ENCODE measurements at regions not wholly inside any gene's neighbourhood (a gene's known extent, or its start where the extent isn't known, plus 50 kb on each side); places are given as distances from the start of the nearest gene placed in this dataset.
A peak's percentile ranks its signal among the peaks of the same experiment; 100 is the strongest.
"Not testable (repeated sequence)": the region's sequence is repeated elsewhere in the genome, so short reads cannot be mapped to it uniquely, and the experiment has no call there.

- DNase-seq (ENCODE audit: low spot score), result no peak
- intact Hi-C loops (cut with DNase I), result no loop called here
Measured at GRCh38 chr13:112144616-112145550, 77.9 kb downstream of the SOX1 start.

- no peak for DNase-seq (ENCODE audit: low spot score)
- intact Hi-C loops (cut with DNase I), result no loop called here
Measured at GRCh38 chr13:112145551-112146360, 78.8 kb downstream of the SOX1 start.

GRCh38 chr13:112150352-112150751, 83.4 kb downstream of the SOX1 start:
- intact Hi-C loops (cut with DNase I), result loop anchor here in 1 of 2 donors (5.0 kb wide), 1 partner anchor 183 kb away; no protein-coding TSS in a partner anchor
- no peak for DNase-seq (ENCODE audit: low spot score)

- intact Hi-C loops (cut with DNase I), result loop anchor here in 1 of 2 donors (5.0 kb wide), 1 partner anchor 186 kb away; no protein-coding TSS in a partner anchor
- DNase-seq (ENCODE audit: low spot score), result no peak
Measured at GRCh38 chr13:112152846-112153245, 85.9 kb downstream of the SOX1 start.

GRCh38 chr13:112153364-112153763, 86.4 kb downstream of the SOX1 start:
- intact Hi-C loops (cut with DNase I), result loop anchor here in 1 of 2 donors (5.0 kb wide), 1 partner anchor 186 kb away; no protein-coding TSS in a partner anchor
- DNase-seq (ENCODE audit: low spot score), result no peak

- DNase-seq (ENCODE audit: low spot score), result no peak
- intact Hi-C loops (cut with DNase I), result loop anchor here in 1 of 2 donors (5.0 kb wide), 1 partner anchor 187 kb away; no protein-coding TSS in a partner anchor
Measured at GRCh38 chr13:112153846-112154245, 86.9 kb downstream of the SOX1 start.

GRCh38 chr13:112154301-112155060, 87.5 kb downstream of the SOX1 start:
- intact Hi-C loops (cut with DNase I), result loop anchor here in 1 of 2 donors (5.0 kb wide), 1 partner anchor 187 kb away; no protein-coding TSS in a partner anchor
- peak; percentile 63 for DNase-seq (ENCODE audit: low spot score)

- DNase-seq (ENCODE audit: low spot score), result peak; percentile 15
- intact Hi-C loops (cut with DNase I), result no loop called here
Measured at GRCh38 chr13:112158961-112159360, 92.0 kb downstream of the SOX1 start.

- DNase-seq (ENCODE audit: low spot score), result peak; percentile 76
- intact Hi-C loops (cut with DNase I), result no loop called here
Measured at GRCh38 chr13:112159575-112160547, 92.9 kb downstream of the SOX1 start.

GRCh38 chr13:112160558-112160957, 93.6 kb downstream of the SOX1 start:
- peak; percentile 43 for DNase-seq (ENCODE audit: low spot score)

GRCh38 chr13:112161521-112162301, 94.8 kb downstream of the SOX1 start:
- intact Hi-C loops (cut with DNase I), result no loop called here

More at GRCh38 chr13:112160558-112160957, 93.6 kb downstream of the SOX1 start:
- intact Hi-C loops (cut with DNase I), result no loop called here

GRCh38 chr13:112163691-112164660, 97.0 kb downstream of the SOX1 start:
- peak; percentile 73 for DNase-seq (ENCODE audit: low spot score)
- intact Hi-C loops (cut with DNase I), result not testable (repeated sequence)

More at GRCh38 chr13:112161521-112162301, 94.8 kb downstream of the SOX1 start:
- peak; percentile 13 for DNase-seq (ENCODE audit: low spot score)

- DNase-seq (ENCODE audit: low spot score), result peak; percentile 42
- intact Hi-C loops (cut with DNase I), result no loop called here
Measured at GRCh38 chr13:112165712-112166111, 98.8 kb downstream of the SOX1 start.

- no peak for DNase-seq (ENCODE audit: low spot score)
- intact Hi-C loops (cut with DNase I), result no loop called here
Measured at GRCh38 chr13:112168761-112169160, 101.8 kb downstream of the SOX1 start.

- intact Hi-C loops (cut with DNase I), result no loop called here
- DNase-seq (ENCODE audit: low spot score), result no peak
Measured at GRCh38 chr13:112169941-112170822, 103.2 kb downstream of the SOX1 start.
